Hepatocyte (in vitro differentiated cells): ENCODE measurements at regions not wholly inside any gene's neighbourhood (a gene's known extent, or its start where the extent isn't known, plus 50 kb on each side); places are given as distances from the start of the nearest gene placed in this dataset.

Experiments
- DNase-seq: peaks from one replicate; pipeline ENCODE4 v3.0.0-alpha.2; 2016; ENCODE audit warnings: low spot score
- H2AFZ ChIP-seq: fragments of 200-600 bp; sonication (generic); 2 replicates; pipeline ENCODE4 v1.6.0; 2016; ENCODE audit warnings: antibody characterized with exemption, mild to moderate bottlenecking
- H3K27ac ChIP-seq: fragments of 200-600 bp; sonication (generic); 2 replicates; pipeline ENCODE4 v1.5.1; 2016; ENCODE audit warnings: mild to moderate bottlenecking
- H3K27me3 ChIP-seq: fragments of 200-600 bp; sonication (generic); 2 replicates; pipeline ENCODE4 v1.6.1; 2016
- H3K36me3 ChIP-seq: fragments of 200-600 bp; sonication (generic); replicated peaks from 2 replicates; pipeline ENCODE4 v1.5.1; 2016; ENCODE audit warnings: low read depth; ENCODE audit not compliant: insufficient read depth
- H3K4me1 ChIP-seq: fragments of 200-600 bp; sonication (generic); 2 replicates; pipeline ENCODE4 v1.5.1; 2016; ENCODE audit warnings: mild to moderate bottlenecking, moderate library complexity; ENCODE audit not compliant: insufficient read depth
- H3K4me2 ChIP-seq: fragments of 200-600 bp; sonication (generic); 2 replicates; pipeline ENCODE4 v1.6.0; 2016
- H3K4me3 ChIP-seq: fragments of 200-600 bp; sonication (generic); 2 replicates; pipeline ENCODE4 v1.5.1; 2016; ENCODE audit warnings: mild to moderate bottlenecking
- H3K79me2 ChIP-seq: fragments of 200-600 bp; sonication (generic); 2 replicates; pipeline ENCODE4 v1.6.0; 2017; ENCODE audit warnings: mild to moderate bottlenecking
- H3K9me2 ChIP-seq: fragments of 200-600 bp; sonication (generic); replicated peaks from 2 replicates; pipeline ENCODE4 v1.6.0; 2017; ENCODE audit warnings: mild to moderate bottlenecking; ENCODE audit not compliant: insufficient read depth
- H3K9me3 ChIP-seq: fragments of 200-600 bp; sonication (generic); 2 replicates; pipeline ENCODE4 v1.5.1; 2016; ENCODE audit warnings: low read depth, mild to moderate bottlenecking
- H4K20me1 ChIP-seq: fragments of 200-600 bp; sonication (generic); 2 replicates; pipeline ENCODE4 v1.6.0; 2016; ENCODE audit warnings: mild to moderate bottlenecking; ENCODE audit not compliant: insufficient read depth, poor library complexity, severe bottlenecking
- EZH2 ChIP-seq: fragments of 200-600 bp; sonication (generic); IDR thresholded peaks from 2 replicates; pipeline ENCODE4 v1.6.1; 2016; ENCODE audit warnings: antibody characterized with exemption, mild to moderate bottlenecking, borderline replicate concordance
- EZH2phosphoT487 ChIP-seq: fragments of 200-600 bp; sonication (generic); IDR thresholded peaks from one replicate; pipeline ENCODE4 v1.6.1; 2018; ENCODE audit warnings: antibody characterized with exemption, mild to moderate bottlenecking, low read depth, moderate library complexity; ENCODE audit not compliant: unreplicated experiment, severe bottlenecking
- WGBS: methylation state at CpG from one replicate; pipeline ENCODE4 v1.1.6; 2016; ENCODE audit warnings: low lambda C conversion rate; ENCODE audit errors: missing lambda C conversion rate; 5-methylcytosine and 5-hydroxymethylcytosine counted together
- TF ChIP-seq, protein P1 (sequence below): fragments of 200-600 bp; sonication (generic); IDR thresholded peaks from 2 replicates; pipeline ENCODE4 v1.5.1; 2016; ENCODE audit warnings: antibody characterized with exemption, mild to moderate bottlenecking; ENCODE audit not compliant: poor library complexity

DNA sequence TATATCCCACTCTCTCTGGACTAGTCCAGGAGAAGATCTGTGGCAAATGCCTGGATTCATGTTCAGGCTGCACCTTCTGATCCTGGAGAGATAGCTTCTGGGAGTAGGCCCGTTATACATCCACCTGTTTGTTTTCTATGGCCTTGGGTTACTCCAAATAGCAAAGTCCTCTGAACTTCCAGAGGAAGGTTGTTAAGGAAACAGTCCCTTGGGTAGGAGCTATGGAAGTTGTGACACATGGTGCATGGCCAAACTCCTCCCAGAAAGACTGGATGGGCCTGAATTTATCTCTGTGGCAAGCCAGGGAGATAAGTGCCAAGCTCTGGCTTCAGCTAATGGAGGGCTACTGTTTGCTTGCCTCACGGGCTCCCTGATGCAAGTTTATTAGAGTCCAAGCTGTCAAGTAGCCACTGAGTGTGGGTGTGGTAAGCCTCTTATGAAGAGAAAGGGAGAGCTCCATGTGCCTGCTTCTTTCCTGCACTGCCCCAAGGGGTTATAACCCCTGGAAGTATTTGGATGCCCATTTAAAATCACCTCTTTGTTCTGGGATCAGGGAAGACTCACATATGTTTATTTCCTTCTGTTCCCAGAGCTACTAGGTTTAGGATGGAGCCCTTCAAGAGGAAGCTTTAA lies 328.7 kb upstream of the ATP11B start:
- no peak overlapping the region for H3K27ac ChIP-seq
- TF ChIP-seq EZH2 = no peak
- TF ChIP-seq, protein P1, sequence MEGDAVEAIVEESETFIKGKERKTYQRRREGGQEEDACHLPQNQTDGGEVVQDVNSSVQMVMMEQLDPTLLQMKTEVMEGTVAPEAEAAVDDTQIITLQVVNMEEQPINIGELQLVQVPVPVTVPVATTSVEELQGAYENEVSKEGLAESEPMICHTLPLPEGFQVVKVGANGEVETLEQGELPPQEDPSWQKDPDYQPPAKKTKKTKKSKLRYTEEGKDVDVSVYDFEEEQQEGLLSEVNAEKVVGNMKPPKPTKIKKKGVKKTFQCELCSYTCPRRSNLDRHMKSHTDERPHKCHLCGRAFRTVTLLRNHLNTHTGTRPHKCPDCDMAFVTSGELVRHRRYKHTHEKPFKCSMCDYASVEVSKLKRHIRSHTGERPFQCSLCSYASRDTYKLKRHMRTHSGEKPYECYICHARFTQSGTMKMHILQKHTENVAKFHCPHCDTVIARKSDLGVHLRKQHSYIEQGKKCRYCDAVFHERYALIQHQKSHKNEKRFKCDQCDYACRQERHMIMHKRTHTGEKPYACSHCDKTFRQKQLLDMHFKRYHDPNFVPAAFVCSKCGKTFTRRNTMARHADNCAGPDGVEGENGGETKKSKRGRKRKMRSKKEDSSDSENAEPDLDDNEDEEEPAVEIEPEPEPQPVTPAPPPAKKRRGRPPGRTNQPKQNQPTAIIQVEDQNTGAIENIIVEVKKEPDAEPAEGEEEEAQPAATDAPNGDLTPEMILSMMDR = no peak
- TF ChIP-seq EZH2phosphoT487 = no peak
- no peaks in the 10 kb centered on the region for H4K20me1 ChIP-seq
- DNase-seq = peak; percentile 24
- no peaks in the 10 kb centered on the region for H3K9me3 ChIP-seq
- H3K4me2 ChIP-seq = no peak overlapping the region
- H3K9me2 ChIP-seq = no peaks in the 10 kb centered on the region
- H3K27me3 ChIP-seq = no peaks in the 10 kb centered on the region
- H3K4me3 ChIP-seq = no peak overlapping the region
- no peak overlapping the region for H2AFZ ChIP-seq
- H3K36me3 ChIP-seq = no peaks in the 10 kb centered on the region
- WGBS = 55% methylated on average over 2 of the region's 2 CpGs
- no peaks in the 10 kb centered on the region for H3K4me1 ChIP-seq
- no peaks in the 10 kb centered on the region for H3K79me2 ChIP-seq

DNA sequence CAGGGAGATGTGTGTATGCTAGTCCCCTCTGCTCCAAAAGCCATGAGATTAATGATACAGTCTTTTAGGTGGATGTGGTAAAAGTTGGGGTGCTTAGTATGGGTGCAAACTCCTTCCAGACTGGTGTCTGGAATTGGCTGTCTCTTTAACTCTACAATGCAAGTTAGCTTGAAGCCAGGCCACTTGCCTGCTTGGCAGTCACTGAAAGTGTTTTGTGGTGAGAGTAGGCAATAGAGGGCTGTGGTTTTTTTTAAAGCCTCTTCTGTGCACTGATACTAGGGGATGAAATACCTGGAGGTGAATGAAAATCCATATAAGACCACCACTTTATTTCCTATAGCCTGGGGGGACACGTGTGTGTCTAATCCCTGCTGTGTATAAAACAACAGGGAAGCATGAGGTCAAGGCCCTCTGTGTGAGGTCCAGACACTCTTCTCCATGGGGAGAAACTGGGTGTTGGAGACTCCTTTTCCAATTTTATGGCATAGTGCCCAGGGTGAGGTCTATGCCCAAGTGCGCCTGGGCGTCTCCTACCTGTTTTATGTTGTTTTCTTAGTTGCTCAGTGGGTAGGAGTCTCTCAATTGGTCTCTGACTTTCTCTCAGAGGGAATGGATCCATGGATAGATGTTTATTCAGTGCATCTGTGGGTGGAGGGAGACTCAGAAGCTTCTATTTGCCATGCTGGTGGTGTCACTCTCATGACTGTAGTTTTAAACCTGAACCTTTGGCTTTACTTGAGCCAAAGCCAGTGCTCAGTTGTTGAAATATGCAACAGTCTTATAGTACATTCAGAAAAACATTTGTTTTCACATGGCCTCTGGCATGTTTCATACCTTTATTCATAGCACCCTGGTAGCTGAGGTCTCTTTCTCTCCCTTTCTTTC lies 327.8 kb upstream of the ATP11B start:
- Histone ChIP-seq H3K4me1 (no peaks in the 10 kb centered on the region), H3K27ac (no peak overlapping the region), H2AFZ (no peak overlapping the region), H3K9me3 (no peaks in the 10 kb centered on the region), H3K79me2 (no peaks in the 10 kb centered on the region), H4K20me1 (no peaks in the 10 kb centered on the region), H3K4me3 (no peak overlapping the region), H3K27me3 (no peaks in the 10 kb centered on the region), H3K9me2 (no peaks in the 10 kb centered on the region), H3K4me2 (no peak overlapping the region), H3K36me3 (no peaks in the 10 kb centered on the region)
- WGBS = 86% methylated on average over 3 of the region's 3 CpGs
- DNase-seq = no peak
- TF ChIP-seq EZH2phosphoT487 (no peak), EZH2 (no peak)
- TF ChIP-seq, protein P1 = no peak

DNA sequence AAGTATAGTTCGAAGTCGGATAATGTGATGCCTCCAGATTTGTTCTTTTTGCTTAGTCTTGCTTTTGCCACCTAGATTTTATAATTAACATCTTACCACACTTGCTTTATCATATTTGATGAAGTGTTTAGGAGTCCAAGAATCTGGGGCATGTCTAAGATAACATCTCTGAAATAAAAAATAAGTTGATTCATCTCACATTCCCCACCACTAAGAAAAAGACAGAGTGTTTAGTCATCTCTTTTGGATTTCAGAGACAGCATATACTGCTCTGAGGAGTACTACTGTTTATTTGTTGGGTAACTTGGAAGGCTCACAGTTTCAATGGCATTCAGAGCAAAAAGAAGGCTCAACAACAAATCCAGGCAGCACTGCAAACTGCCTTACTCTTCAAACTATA lies 324.2 kb upstream of the ATP11B start:
- no peaks in the 10 kb centered on the region for H3K36me3 ChIP-seq
- H3K4me1 ChIP-seq = no peaks in the 10 kb centered on the region
- H3K9me2 ChIP-seq = no peaks in the 10 kb centered on the region
- H2AFZ ChIP-seq = no peak overlapping the region
- TF ChIP-seq, protein P1 = no peak
- TF ChIP-seq EZH2 = no peak
- TF ChIP-seq EZH2phosphoT487 = no peak
- H3K27ac ChIP-seq = no peak overlapping the region
- DNase-seq = no peak
- no peaks in the 10 kb centered on the region for H4K20me1 ChIP-seq
- 93% methylated on average over 2 of the region's 2 CpGs for WGBS
- H3K9me3 ChIP-seq = no peaks in the 10 kb centered on the region
- H3K4me3 ChIP-seq = no peak overlapping the region
- H3K79me2 ChIP-seq = no peaks in the 10 kb centered on the region
- H3K4me2 ChIP-seq = no peak overlapping the region
- H3K27me3 ChIP-seq = no peaks in the 10 kb centered on the region
